Stomach smooth muscle (tissue), 2 donors: ENCODE measurements at regions not wholly inside any gene's neighbourhood (a gene's known extent, or its start where the extent isn't known, plus 50 kb on each side); places are given as distances from the start of the nearest gene placed in this dataset.

Source experiments
- H3K27ac ChIP-seq: one replicate; pipeline ENCODE4 v1.7.0; 2013; ENCODE audit warnings: mild to moderate bottlenecking, low read length, inconsistent platforms
- H3K27me3 ChIP-seq, 2 donors: one replicate each; pipeline ENCODE4 v1.7.0; 2013; ENCODE audit warnings: low read length in 2 of 2; ENCODE audit not compliant: insufficient read depth in 2 of 2, control insufficient read depth in 1 of 2
- H3K36me3 ChIP-seq, 2 donors: one replicate each; pipeline ENCODE4 v1.7.0; 2013; ENCODE audit warnings: low read length in 2 of 2; ENCODE audit not compliant: control insufficient read depth in 2 of 2, insufficient read depth in 2 of 2
- H3K4me1 ChIP-seq: one replicate; pipeline ENCODE4 v1.7.0; 2013; ENCODE audit warnings: low read length; ENCODE audit not compliant: control insufficient read depth, insufficient read depth
- H3K4me3 ChIP-seq, 2 donors: one replicate each; pipeline ENCODE4 v1.7.0; 2013; ENCODE audit warnings: low read length in 2 of 2
- H3K9ac ChIP-seq, 2 donors: one replicate each; pipeline ENCODE4 v1.7.0; 2013; ENCODE audit warnings: low read length in 2 of 2, mild to moderate bottlenecking in 1 of 2
- H3K9me3 ChIP-seq, 2 donors: one replicate each; pipeline ENCODE4 v1.7.0; 2013; ENCODE audit warnings: low read length in 2 of 2; ENCODE audit not compliant: control insufficient read depth in 2 of 2
- donor health status: healthy.
- donor health status: Pancreatic carcinoma.

DNA sequence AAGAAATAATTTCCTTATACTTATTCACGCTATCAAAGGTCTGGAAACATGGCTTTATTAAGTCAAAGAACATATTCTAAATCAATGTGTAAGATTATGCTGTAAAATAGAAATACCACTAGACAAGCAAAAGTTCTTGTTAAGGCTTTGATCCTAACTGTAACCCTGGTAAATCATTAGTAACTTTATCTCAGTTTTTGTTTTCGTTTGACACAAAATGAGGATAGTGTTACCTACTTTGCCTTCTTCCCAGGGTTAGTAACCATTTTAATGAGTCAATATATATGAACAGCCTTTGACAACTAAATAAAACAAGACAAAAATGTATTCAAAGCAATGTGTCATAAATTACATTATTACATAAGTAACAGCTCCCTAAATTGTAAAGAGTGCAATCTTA lies 1336.3 kb downstream of the FAM181B start:
- H3K9ac ChIP-seq = no peak overlapping the region

DNA sequence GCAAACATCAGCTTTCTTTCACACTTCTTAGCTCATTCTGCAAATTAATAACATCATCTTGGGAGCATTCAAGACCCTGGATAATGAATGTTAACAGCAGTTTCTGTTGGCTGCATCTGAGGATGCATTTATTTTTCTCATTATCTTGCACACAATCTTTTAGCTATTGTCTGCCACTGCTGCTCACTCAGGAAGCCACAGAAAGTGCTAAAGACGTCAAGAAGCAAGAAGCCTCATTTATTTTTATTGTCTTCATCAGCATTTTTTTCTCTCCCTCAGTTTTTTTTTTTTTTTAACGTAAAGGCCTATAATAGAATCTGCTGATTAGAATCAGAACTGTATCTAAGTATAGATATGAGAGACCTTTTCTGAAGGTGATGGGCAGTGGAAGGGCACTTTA lies 1339.4 kb downstream of the FAM181B start:
- H3K36me3 ChIP-seq = no peaks in the 10 kb centered on the region
- no peak overlapping the region for H3K4me3 ChIP-seq
- no peaks in the 10 kb centered on the region for H3K27me3 ChIP-seq
- H3K27ac ChIP-seq = no peak overlapping the region
- no peaks in the 10 kb centered on the region for H3K4me1 ChIP-seq
- H3K9me3 ChIP-seq = no peaks in the 10 kb centered on the region
- H3K9ac ChIP-seq = no peak overlapping the region

More for the DNA sequence above, 1336.3 kb downstream of the FAM181B start:
- Histone ChIP-seq H3K9me3 (no peaks in the 10 kb centered on the region), H3K4me3 (no peak overlapping the region), H3K27ac (no peak overlapping the region), H3K27me3 (no peaks in the 10 kb centered on the region), H3K4me1 (no peaks in the 10 kb centered on the region), H3K36me3 (no peaks in the 10 kb centered on the region)

DNA sequence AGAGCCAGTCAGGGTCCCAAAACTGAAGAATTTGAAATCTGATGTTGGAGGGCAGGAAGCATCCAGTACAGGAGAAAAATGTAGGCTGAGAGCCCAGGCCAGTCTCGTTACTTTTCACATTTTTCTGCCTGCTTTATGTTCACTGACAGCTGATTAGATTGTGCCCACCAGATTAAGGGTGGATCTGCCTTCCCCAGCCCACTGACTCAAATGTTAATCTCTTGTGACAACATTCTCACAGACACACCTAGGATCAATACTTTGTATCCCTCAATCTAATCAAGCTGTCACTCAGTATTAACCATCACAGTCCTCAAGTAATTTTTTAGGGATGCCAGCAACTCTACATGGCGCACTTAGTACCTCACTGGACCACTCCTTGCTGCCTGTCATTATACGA lies 1345.3 kb downstream of the FAM181B start:
- no peak overlapping the region for H3K9ac ChIP-seq
- H3K9me3 ChIP-seq = no peaks in the 10 kb centered on the region
- no peaks in the 10 kb centered on the region for H3K36me3 ChIP-seq
- no peaks in the 10 kb centered on the region for H3K27me3 ChIP-seq
- H3K4me1 ChIP-seq = no peaks in the 10 kb centered on the region
- no peak overlapping the region for H3K4me3 ChIP-seq
- no peak overlapping the region for H3K27ac ChIP-seq

DNA sequence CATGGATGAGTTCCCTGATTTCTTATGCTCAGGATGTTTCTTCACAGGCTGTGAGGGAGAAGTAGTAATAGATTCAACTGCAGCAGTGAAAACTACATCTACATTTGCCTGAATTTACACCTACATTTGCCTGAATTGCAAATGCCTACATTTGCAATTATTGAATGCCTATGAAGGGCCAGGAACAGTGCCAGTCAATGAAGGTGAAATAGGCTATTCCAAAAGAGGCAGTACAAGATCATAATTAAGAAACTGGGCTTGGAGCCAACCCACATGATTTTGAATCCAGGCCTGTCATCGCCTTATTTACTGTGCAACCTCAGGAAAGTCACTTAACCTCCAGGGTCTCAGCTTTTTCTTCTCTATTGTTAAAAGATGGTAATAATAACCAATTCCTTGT lies 1353.3 kb downstream of the FAM181B start:
- no peaks in the 10 kb centered on the region for H3K9me3 ChIP-seq
- no peak overlapping the region for H3K27ac ChIP-seq
- no peaks in the 10 kb centered on the region for H3K4me1 ChIP-seq
- H3K27me3 ChIP-seq = no peaks in the 10 kb centered on the region
- H3K36me3 ChIP-seq = no peaks in the 10 kb centered on the region
- no peak overlapping the region for H3K4me3 ChIP-seq
- H3K9ac ChIP-seq = no peak overlapping the region

DNA sequence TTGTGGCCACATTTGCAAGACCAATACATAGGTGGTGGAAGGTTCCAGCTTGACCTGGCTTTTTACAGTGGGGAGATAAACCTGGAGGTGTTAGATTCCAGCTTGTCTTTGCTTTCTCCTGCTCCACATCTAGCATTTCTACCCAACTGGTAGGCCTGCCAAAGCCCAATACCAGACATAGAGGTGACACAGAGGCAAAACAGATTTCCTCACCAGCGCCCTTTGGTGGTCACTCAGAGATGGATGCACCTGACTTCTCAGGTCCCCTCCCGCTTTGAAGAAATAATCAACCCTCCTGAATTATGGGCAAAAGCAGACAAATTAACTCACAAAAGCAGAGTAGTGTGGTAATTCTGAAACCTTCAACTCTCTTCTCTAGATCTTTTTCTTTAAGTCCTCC lies 1356.2 kb downstream of the FAM181B start:
- H3K36me3 ChIP-seq = no peaks in the 10 kb centered on the region
- H3K9me3 ChIP-seq = no peaks in the 10 kb centered on the region
- no peaks in the 10 kb centered on the region for H3K27me3 ChIP-seq

DNA sequence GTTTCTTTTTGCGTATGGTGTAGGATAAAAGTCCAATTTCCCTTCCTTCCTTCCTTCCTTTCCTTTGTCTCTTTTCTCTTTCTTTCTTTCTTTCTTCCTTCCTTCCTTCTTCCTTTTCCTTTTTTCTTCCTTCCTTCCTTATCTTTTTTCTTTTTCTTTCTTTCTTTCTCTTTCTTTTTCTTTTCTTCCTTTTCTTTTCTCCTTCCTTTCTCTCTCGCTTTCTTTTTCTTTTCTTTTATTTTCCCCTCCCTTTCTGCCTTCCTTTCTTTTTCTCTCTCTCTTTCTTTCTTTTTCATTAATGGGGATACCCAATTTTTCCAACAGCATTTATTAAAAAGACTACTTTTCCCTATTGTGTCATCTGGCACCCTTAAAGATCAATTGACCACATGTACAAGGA lies 1359.7 kb downstream of the FAM181B start:
- Histone ChIP-seq H3K4me1 (no peaks in the 10 kb centered on the region), H3K27me3 (no peaks in the 10 kb centered on the region), H3K27ac (no peak overlapping the region), H3K9me3 (no peaks in the 10 kb centered on the region), H3K36me3 (no peaks in the 10 kb centered on the region), H3K9ac (no peak overlapping the region), H3K4me3 (no peak overlapping the region)

More for the DNA sequence above, 1356.2 kb downstream of the FAM181B start:
- H3K4me1 ChIP-seq = no peaks in the 10 kb centered on the region
- no peak overlapping the region for H3K9ac ChIP-seq
- H3K4me3 ChIP-seq = no peak overlapping the region
- H3K27ac ChIP-seq = no peak overlapping the region

DNA sequence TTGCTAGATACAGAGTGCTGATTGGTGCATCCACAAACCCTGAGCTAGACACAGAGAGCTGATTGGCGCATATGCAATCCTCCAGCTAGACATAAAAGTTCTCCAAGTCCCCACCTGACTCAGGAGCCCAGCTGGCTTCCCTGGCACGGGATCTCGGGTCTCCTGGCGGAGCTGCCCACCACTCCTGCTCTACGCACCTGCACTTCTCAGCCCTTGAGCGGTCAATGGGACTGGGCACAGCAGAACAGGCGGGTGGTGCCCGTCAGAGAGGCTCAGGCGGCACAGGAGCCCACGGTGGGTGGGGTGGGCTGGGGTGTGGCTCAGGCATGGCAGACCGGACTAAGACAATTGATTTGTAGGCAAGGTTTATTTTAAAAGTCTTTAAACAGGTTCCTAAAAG lies 1365.5 kb downstream of the FAM181B start:
- Histone ChIP-seq H3K4me1 (no peaks in the 10 kb centered on the region), H3K9me3 (no peaks in the 10 kb centered on the region), H3K27me3 (no peaks in the 10 kb centered on the region), H3K9ac (no peak overlapping the region), H3K4me3 (no peak overlapping the region), H3K36me3 (no peaks in the 10 kb centered on the region), H3K27ac (no peak overlapping the region)

DNA sequence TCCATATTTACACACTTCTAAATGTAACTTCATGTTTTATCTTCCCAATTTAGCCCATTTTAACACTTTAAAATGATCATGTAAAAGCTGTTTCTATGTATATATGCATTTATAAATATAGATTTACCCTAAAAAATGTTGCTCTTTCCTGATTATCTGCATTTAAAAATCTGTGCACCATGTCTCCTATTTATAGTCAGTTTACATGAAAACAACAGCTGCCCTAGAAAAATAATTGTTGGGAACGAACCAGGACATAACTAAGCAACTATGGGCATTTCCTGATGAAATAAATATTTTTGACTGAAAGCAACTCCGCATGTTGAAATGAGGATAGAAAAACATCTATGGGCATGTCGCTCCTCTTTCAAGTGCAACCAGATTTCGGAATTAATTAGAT lies 1368.2 kb downstream of the FAM181B start:
- Histone ChIP-seq H3K27ac (no peak overlapping the region), H3K9me3 (no peaks in the 10 kb centered on the region), H3K4me1 (no peaks in the 10 kb centered on the region)

DNA sequence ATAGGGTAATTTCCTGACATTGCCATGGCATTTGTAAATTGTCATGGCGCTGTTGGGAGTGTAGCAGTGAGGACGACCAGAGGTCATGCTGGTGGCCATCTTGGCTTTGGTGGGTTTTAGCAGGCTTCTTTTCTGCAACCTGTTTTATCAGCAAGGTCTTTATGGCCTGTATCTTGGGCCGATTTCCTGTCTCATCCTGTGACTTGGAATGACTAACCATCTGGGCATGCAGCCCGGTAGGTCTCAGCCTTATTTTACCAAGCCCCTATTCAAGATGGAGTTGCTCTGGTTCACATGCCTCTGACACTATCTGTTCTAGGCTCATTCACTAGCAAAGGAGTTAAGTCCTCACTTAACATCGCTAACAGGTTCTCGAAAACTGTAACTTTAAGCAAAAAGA lies 1374.2 kb downstream of the FAM181B start:
- H3K36me3 ChIP-seq = no peaks in the 10 kb centered on the region
- H3K9me3 ChIP-seq = no peaks in the 10 kb centered on the region
- no peak overlapping the region for H3K9ac ChIP-seq
- H3K4me1 ChIP-seq = no peaks in the 10 kb centered on the region
- no peak overlapping the region for H3K27ac ChIP-seq
- H3K4me3 ChIP-seq = no peak overlapping the region
- no peaks in the 10 kb centered on the region for H3K27me3 ChIP-seq

More for the DNA sequence above, 1368.2 kb downstream of the FAM181B start:
- Histone ChIP-seq H3K4me3 (no peak overlapping the region), H3K36me3 (no peaks in the 10 kb centered on the region), H3K9ac (no peak overlapping the region), H3K27me3 (no peaks in the 10 kb centered on the region)

DNA sequence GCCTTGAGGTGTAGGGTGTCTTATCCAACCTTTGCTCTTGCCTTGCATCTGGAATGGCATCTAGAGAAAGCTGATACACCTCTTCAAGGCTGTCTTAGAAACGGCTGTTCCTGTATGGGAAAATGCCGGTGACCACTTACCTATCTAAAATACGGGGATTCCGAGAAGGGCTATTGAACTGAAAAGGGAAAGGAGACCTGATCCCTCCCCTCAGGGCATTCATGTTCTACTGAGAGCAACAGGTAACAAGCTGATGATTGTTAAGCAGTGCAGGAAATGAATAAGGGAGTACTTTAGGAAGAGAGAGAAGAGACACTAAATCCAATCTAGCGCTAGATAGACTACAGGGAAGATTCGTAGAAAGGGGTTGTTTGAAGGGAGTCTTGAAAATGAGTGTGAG lies 1388.1 kb downstream of the FAM181B start:
- no peaks in the 10 kb centered on the region for H3K36me3 ChIP-seq
- no peak overlapping the region for H3K27ac ChIP-seq
- H3K4me1 ChIP-seq = no peaks in the 10 kb centered on the region
- no peaks in the 10 kb centered on the region for H3K27me3 ChIP-seq
- H3K4me3 ChIP-seq = no peak overlapping the region
- H3K9ac ChIP-seq = no peak overlapping the region
- no peaks in the 10 kb centered on the region for H3K9me3 ChIP-seq

DNA sequence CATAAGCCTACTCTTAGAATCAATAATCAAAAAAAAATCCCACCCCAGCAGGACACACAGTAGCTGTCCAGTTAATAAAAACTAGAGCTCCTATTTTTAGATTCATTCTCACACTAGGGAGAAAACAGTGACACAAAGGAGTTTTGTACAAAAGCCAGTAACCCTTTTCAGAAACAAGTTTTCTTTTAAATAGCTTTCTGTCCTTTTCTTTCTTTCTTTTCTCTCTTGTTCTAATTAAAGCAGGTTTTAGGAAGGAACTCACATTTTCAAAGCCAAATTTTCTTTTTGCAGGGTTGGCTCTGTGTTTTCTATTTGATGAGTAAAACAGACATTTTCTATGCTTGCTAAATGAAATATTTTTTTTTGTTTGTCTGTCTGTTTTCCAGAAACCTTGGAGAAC lies 1390.7 kb downstream of the FAM181B start:
- Histone ChIP-seq H3K9me3 (no peaks in the 10 kb centered on the region), H3K4me3 (no peak overlapping the region), H3K36me3 (no peaks in the 10 kb centered on the region), H3K4me1 (no peaks in the 10 kb centered on the region), H3K9ac (no peak overlapping the region), H3K27me3 (no peaks in the 10 kb centered on the region), H3K27ac (no peak overlapping the region)

DNA sequence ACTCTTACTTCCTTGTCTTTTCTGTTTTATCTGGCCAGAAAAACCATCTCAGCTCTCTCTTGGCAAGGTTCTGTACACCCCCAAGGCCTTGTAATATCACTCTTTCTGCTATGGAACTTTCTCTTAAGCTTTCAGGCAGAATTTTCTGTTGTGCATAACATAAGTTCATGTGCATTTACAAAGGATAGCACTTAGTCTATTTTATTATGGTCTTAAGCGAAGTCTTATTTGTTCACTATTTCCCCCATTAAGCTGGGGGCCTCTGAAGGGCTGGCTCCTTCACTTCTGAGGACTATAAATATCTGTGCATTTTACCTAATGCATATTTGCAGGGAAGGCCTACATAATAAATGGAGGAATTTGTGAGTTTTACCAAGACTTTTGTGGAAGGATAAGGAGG lies 1393.4 kb downstream of the FAM181B start:
- H3K4me1 ChIP-seq = no peaks in the 10 kb centered on the region

More for the DNA sequence above, 1393.4 kb downstream of the FAM181B start:
- Histone ChIP-seq H3K27me3 (no peaks in the 10 kb centered on the region), H3K4me3 (no peak overlapping the region), H3K36me3 (no peaks in the 10 kb centered on the region), H3K9me3 (no peaks in the 10 kb centered on the region), H3K27ac (no peak overlapping the region), H3K9ac (no peak overlapping the region)
